ENCODE measurements at regions not wholly inside any gene's neighbourhood (a gene's known extent, or its start where the extent isn't known, plus 50 kb on each side); places are given as distances from the start of the nearest gene placed in this dataset.
A peak's percentile ranks its signal among the peaks of the same experiment; 100 is the strongest.

DNA sequence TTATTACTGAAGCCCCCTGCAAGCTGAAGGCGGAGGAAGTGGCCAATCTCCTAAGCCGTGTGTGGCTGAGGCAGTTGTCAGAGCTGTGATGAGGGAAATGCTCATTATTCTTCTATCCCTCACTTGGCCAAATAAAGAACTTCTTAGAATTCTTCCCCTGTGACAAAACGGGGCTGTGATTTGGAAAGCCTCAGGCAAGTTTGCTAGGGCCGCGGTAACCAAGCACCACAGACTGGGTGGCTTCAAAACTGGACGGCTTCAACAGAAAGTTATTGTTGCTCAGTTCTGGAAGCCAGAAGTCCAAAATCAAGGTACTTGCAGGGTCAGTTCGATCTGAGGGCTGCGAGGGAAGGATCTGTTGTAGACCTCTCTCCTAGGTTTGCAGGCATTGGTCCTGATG, 72.3 kb upstream of the STEAP1B start:
- DNase-seq (no peak), ATAC-seq (ENCODE audit: low read depth) (no peak)
- POLR2A ChIA-PET, result no interaction called here
- Histone ChIP-seq H3K4me1 (ENCODE audit: control insufficient read depth in 2 of 2, insufficient read depth in 2 of 2, low read length in 2 of 2) (peaks cover 22 to 26% of the 10 kb centered on the region in 2 donors), H4K20me1 (ENCODE audit: control insufficient read depth, insufficient read depth, low read length, poor library complexity, severe bottlenecking) (no peaks in the 10 kb centered on the region), H3K27me3 (replicated peaks in 1 of 4; ENCODE audit: control extremely low read depth in 1 of 4, control insufficient read depth in 3 of 4, insufficient read depth in 4 of 4, low read length in 3 of 4) (no peaks in the 10 kb centered on the region), H3K27ac (ENCODE audit: low read length in 2 of 2) (no peak overlapping the region), H3K79me2 (ENCODE audit: control insufficient read depth, insufficient read depth, low read length) (no peaks in the 10 kb centered on the region), H3K4me3 (ENCODE audit: control extremely low read depth in 1 of 5, extremely low read depth in 1 of 5, insufficient read depth in 1 of 5, low read depth in 2 of 5, low read length in 4 of 5) (no peak overlapping the region), H3K36me3 (replicated peaks in 1 of 2; ENCODE audit: control extremely low read depth in 1 of 2, control insufficient read depth in 1 of 2, extremely low read depth in 1 of 2, insufficient read depth in 2 of 2, low read length in 1 of 2) (peaks cover 0 to 1% of the 10 kb centered on the region in 2 experiments), H3K4me2 (replicated peaks; ENCODE audit: low read depth, low read length, poor library complexity, severe bottlenecking) (no peak overlapping the region), H2AFZ (ENCODE audit: insufficient read depth, low read depth, low read length, poor library complexity, severe bottlenecking) (no peak overlapping the region), H3K9ac (ENCODE audit: low read length) (no peak overlapping the region), H3K9me3 (ENCODE audit: control extremely low read depth in 1 of 3, control insufficient read depth in 2 of 3, insufficient read depth in 1 of 3, low read length in 2 of 3) (no peaks in the 10 kb centered on the region)
- intact Hi-C loops (cut with micrococcal nuclease), result no loop called here
- H3K9me3 Mint-ChIP-seq (ENCODE audit: insufficient read depth), result no peaks in the 10 kb centered on the region
- CTCF ChIA-PET, result interaction anchor here (1.2 to 2.6 kb wide), 4 partner anchors 9 to 156 kb away, joined by 5 to 17 read pairs (median 6); partner anchors contain the start of gene IL6
- WGBS (ENCODE audit: insufficient coverage), result 85% methylated on average over 6 of the region's 8 CpGs
- no peak overlapping the region for H3K27ac Mint-ChIP-seq
- no peak overlapping the region for H3K4me3 Mint-ChIP-seq
- no peaks in the 10 kb centered on the region for H3K27me3 Mint-ChIP-seq
- H3K4me1 Mint-ChIP-seq, result peaks cover 34% of the 10 kb centered on the region
- no peak for TF ChIP-seq EZH2 (IDR thresholded peaks at IDR 0.05; ENCODE audit: borderline replicate concordance, insufficient read depth, low read depth, low read length, poor library complexity, severe bottlenecking)
- TF ChIP-seq, protein P1, sequence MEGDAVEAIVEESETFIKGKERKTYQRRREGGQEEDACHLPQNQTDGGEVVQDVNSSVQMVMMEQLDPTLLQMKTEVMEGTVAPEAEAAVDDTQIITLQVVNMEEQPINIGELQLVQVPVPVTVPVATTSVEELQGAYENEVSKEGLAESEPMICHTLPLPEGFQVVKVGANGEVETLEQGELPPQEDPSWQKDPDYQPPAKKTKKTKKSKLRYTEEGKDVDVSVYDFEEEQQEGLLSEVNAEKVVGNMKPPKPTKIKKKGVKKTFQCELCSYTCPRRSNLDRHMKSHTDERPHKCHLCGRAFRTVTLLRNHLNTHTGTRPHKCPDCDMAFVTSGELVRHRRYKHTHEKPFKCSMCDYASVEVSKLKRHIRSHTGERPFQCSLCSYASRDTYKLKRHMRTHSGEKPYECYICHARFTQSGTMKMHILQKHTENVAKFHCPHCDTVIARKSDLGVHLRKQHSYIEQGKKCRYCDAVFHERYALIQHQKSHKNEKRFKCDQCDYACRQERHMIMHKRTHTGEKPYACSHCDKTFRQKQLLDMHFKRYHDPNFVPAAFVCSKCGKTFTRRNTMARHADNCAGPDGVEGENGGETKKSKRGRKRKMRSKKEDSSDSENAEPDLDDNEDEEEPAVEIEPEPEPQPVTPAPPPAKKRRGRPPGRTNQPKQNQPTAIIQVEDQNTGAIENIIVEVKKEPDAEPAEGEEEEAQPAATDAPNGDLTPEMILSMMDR (IDR thresholded peaks at IDR 0.05), result no peak

DNA sequence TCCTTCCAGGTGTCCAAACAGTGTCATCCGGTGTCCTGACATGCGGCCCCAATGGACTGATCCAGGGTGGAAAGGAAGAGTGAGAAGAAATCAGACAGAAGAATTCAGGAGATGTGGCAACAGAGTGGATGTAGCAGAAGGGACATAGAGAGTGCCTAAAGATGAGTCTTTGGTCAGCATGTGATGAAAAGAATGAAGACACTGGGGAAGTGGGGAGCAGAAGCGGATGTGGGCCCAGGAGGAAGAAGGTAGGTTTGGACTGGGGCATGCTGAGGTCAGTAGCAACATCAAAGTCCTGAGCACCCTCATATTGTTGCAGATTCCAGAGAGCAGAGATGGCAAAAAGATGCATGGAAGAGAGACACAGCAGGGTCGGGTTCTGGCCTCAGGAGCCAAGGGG, 71.8 kb upstream of the STEAP1B start:
- 95% methylated on average over 4 of the region's 4 CpGs for WGBS (ENCODE audit: insufficient coverage)
- H3K4me3 ChIP-seq (ENCODE audit: control extremely low read depth in 1 of 5, extremely low read depth in 1 of 5, insufficient read depth in 1 of 5, low read depth in 2 of 5, low read length in 4 of 5), result no peak overlapping the region
- H3K79me2 ChIP-seq (ENCODE audit: control insufficient read depth, insufficient read depth, low read length), result no peaks in the 10 kb centered on the region
- ATAC-seq (ENCODE audit: low read depth) (no peak), DNase-seq (no peak)
- no peak overlapping the region for H3K9ac ChIP-seq (ENCODE audit: low read length)
- H3K4me3 Mint-ChIP-seq, result no peak overlapping the region
- H3K9me3 ChIP-seq (ENCODE audit: control extremely low read depth in 1 of 3, control insufficient read depth in 2 of 3, insufficient read depth in 1 of 3, low read length in 2 of 3), result no peaks in the 10 kb centered on the region
- no peak overlapping the region for H3K27ac Mint-ChIP-seq
- no peaks in the 10 kb centered on the region for H3K27me3 Mint-ChIP-seq
- H3K9me3 Mint-ChIP-seq (ENCODE audit: insufficient read depth), result no peaks in the 10 kb centered on the region
- H4K20me1 ChIP-seq (ENCODE audit: control insufficient read depth, insufficient read depth, low read length, poor library complexity, severe bottlenecking), result no peaks in the 10 kb centered on the region
- peaks cover 31% of the 10 kb centered on the region for H3K4me1 Mint-ChIP-seq
- POLR2A ChIA-PET, result no interaction called here
- peak overlapping the region; percentile 18 for H3K4me2 ChIP-seq (replicated peaks; ENCODE audit: low read depth, low read length, poor library complexity, severe bottlenecking)
- no peak overlapping the region for H3K27ac ChIP-seq (ENCODE audit: low read length in 2 of 2)
- intact Hi-C loops (cut with micrococcal nuclease), result no loop called here
- CTCF ChIA-PET, result interaction anchor here (2.1 to 3.4 kb wide), 3 partner anchors 8 to 11 kb away, joined by 5 to 19 read pairs (median 17); no protein-coding TSS in a partner anchor
- no peaks in the 10 kb centered on the region for H3K27me3 ChIP-seq (replicated peaks in 1 of 4; ENCODE audit: control extremely low read depth in 1 of 4, control insufficient read depth in 3 of 4, insufficient read depth in 4 of 4, low read length in 3 of 4)
- H3K36me3 ChIP-seq (replicated peaks in 1 of 2; ENCODE audit: control extremely low read depth in 1 of 2, control insufficient read depth in 1 of 2, extremely low read depth in 1 of 2, insufficient read depth in 2 of 2, low read length in 1 of 2), result peaks cover 0 to 1% of the 10 kb centered on the region in 2 experiments
- H3K4me1 ChIP-seq (ENCODE audit: control insufficient read depth in 2 of 2, insufficient read depth in 2 of 2, low read length in 2 of 2), result peaks cover 22 to 26% of the 10 kb centered on the region in 2 donors
- H2AFZ ChIP-seq (ENCODE audit: insufficient read depth, low read depth, low read length, poor library complexity, severe bottlenecking), result no peak overlapping the region
- no peak for TF ChIP-seq EZH2 (IDR thresholded peaks at IDR 0.05; ENCODE audit: borderline replicate concordance, insufficient read depth, low read depth, low read length, poor library complexity, severe bottlenecking)
- TF ChIP-seq, protein P1 (IDR thresholded peaks at IDR 0.05), result no peak

Data from B cell (primary cell).